ENCODE measurements at regions not wholly inside any gene's neighbourhood (a gene's known extent, or its start where the extent isn't known, plus 50 kb on each side); places are given as distances from the start of the nearest gene placed in this dataset.
A peak's percentile ranks its signal among the peaks of the same experiment; 100 is the strongest.

- ChIA-PET CTCF (ENCODE audit: unreplicated experiment) (no interaction called here), POLR2A (interaction anchor here (0.7 to 1.8 kb wide), 4 partner anchors 10 to 78 kb away, joined by 3 to 5 read pairs (median 3); no protein-coding TSS in a partner anchor)
- intact Hi-C loops (cut with micrococcal nuclease; ENCODE audit: unreplicated experiment): no loop called here
- Histone ChIP-seq H3K4me2 (ENCODE audit: low read length) (no peak overlapping the region), H3K36me3 (ENCODE audit: insufficient read depth, low read length) (peaks cover 7% of the 10 kb centered on the region), H3K9me2 (ENCODE audit: insufficient read depth, low read length) (no peaks in the 10 kb centered on the region), H3K4me1 (ENCODE audit: insufficient read depth, low read length, poor library complexity, severe bottlenecking) (peaks cover 6% of the 10 kb centered on the region), H4K20me1 (ENCODE audit: insufficient read depth, low read length) (no peaks in the 10 kb centered on the region), H3K79me2 (ENCODE audit: insufficient read depth, low read depth, low read length) (no peaks in the 10 kb centered on the region), H3K9me3 (ENCODE audit: low read length) (peaks cover 19% of the 10 kb centered on the region), H2AFZ (ENCODE audit: low read length) (peak overlapping the region; percentile 21; the same call in 1 of the 2 replicates), H3K4me3 (ENCODE audit: low read depth, low read length, poor library complexity, severe bottlenecking) (no peak overlapping the region), H3K27ac (ENCODE audit: low read depth, low read length, poor library complexity, severe bottlenecking) (no peak overlapping the region)
- TF ChIP-seq CTCF (conservative IDR thresholded peaks at IDR 0.05; ENCODE audit: low read length) (no peak), EZH2phosphoT487 (IDR thresholded peaks at IDR 0.05; ENCODE audit: borderline replicate concordance, low read depth, low read length) (no peak)
- DNase-seq (ENCODE audit: low spot score): no peak
- no TSS peak for BruUV-seq (replicated peaks)
Measured at GRCh38 chr4:163582703-163583102, 88.2 kb downstream of the TMA16 start.

- peak; percentile 87 for DNase-seq (ENCODE audit: low spot score)
Measured at GRCh38 chr4:163587867-163588266, 93.4 kb downstream of the TMA16 start.

More at GRCh38 chr4:163587867-163588266, 93.4 kb downstream of the TMA16 start:
- Histone ChIP-seq H3K9me3 (ENCODE audit: low read length) (peaks cover 31% of the 10 kb centered on the region), H3K4me2 (ENCODE audit: low read length) (peak overlapping the region; percentile 22), H4K20me1 (ENCODE audit: insufficient read depth, low read length) (no peaks in the 10 kb centered on the region), H3K79me2 (ENCODE audit: insufficient read depth, low read depth, low read length) (no peaks in the 10 kb centered on the region), H3K27ac (ENCODE audit: low read depth, low read length, poor library complexity, severe bottlenecking) (peak overlapping the region; percentile 64), H3K4me1 (ENCODE audit: insufficient read depth, low read length, poor library complexity, severe bottlenecking) (peaks cover 58% of the 10 kb centered on the region), H3K4me3 (ENCODE audit: low read depth, low read length, poor library complexity, severe bottlenecking) (peak overlapping the region; percentile 17), H3K9me2 (ENCODE audit: insufficient read depth, low read length) (no peaks in the 10 kb centered on the region), H2AFZ (ENCODE audit: low read length) (peak overlapping the region; percentile 66), H3K36me3 (ENCODE audit: insufficient read depth, low read length) (peaks cover 22% of the 10 kb centered on the region)
- no TSS peak for BruUV-seq (replicated peaks)
- TF ChIP-seq EZH2phosphoT487 (IDR thresholded peaks at IDR 0.05; ENCODE audit: borderline replicate concordance, low read depth, low read length) (no peak), CTCF (conservative IDR thresholded peaks at IDR 0.05; ENCODE audit: low read length) (peak; percentile 92)
- POLR2A ChIA-PET: interaction anchor here (0.9 to 16.8 kb wide), 7 partner anchors 10 to 78 kb away, joined by 4 to 220 read pairs (median 6); no protein-coding TSS in a partner anchor
- intact Hi-C loops (cut with micrococcal nuclease; ENCODE audit: unreplicated experiment): no loop called here
- CTCF ChIA-PET (ENCODE audit: unreplicated experiment): no interaction called here

Data from OCI-LY7 (cell line).